D721Med (cell line): ENCODE measurements at regions not wholly inside any gene's neighbourhood (a gene's known extent, or its start where the extent isn't known, plus 50 kb on each side); places are given as distances from the start of the nearest gene placed in this dataset.

Experiments used
- DNase-seq: peaks from one replicate; pipeline ENCODE4 v3.0.0; 2011; ENCODE audit warnings: low spot score; ENCODE audit not compliant: insufficient read length
- FAIRE-seq: peaks from 2 replicates; lab custom pipeline; 2011; peaks lifted over from hg19 to GRCh38; lab: Jason Lieb, UNC
- TF ChIP-seq, protein P1 (sequence below): IDR thresholded peaks from 2 replicates; pipeline ENCODE4 v1.5.1; 2012; ENCODE audit warnings: mild to moderate bottlenecking, control low read depth; ENCODE audit not compliant: insufficient read depth; ENCODE audit errors: missing control alignments

DNA sequence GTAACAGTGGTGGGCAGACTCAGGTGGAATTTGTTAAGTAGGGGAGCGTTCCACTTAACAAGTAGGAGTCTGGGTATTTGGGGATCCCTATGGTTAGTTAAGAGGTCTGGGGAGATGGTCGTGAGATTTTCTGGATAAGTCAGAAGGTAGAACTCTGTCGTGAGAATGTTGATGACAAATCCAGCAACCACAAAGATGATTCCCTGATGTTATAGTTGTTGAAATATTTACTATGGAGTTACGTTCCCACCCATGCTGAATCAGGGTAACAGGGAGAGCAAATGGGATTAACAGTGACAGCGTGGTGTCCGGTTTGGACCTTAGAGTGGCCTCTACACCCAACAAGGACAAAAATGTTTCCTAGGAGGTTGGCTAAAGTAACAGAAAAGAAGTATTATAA is 110.8 kb downstream of the MFSD1 start:
- TF ChIP-seq, protein P1, sequence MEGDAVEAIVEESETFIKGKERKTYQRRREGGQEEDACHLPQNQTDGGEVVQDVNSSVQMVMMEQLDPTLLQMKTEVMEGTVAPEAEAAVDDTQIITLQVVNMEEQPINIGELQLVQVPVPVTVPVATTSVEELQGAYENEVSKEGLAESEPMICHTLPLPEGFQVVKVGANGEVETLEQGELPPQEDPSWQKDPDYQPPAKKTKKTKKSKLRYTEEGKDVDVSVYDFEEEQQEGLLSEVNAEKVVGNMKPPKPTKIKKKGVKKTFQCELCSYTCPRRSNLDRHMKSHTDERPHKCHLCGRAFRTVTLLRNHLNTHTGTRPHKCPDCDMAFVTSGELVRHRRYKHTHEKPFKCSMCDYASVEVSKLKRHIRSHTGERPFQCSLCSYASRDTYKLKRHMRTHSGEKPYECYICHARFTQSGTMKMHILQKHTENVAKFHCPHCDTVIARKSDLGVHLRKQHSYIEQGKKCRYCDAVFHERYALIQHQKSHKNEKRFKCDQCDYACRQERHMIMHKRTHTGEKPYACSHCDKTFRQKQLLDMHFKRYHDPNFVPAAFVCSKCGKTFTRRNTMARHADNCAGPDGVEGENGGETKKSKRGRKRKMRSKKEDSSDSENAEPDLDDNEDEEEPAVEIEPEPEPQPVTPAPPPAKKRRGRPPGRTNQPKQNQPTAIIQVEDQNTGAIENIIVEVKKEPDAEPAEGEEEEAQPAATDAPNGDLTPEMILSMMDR, result no peak
- no peak for DNase-seq
- FAIRE-seq, result no peak

DNA sequence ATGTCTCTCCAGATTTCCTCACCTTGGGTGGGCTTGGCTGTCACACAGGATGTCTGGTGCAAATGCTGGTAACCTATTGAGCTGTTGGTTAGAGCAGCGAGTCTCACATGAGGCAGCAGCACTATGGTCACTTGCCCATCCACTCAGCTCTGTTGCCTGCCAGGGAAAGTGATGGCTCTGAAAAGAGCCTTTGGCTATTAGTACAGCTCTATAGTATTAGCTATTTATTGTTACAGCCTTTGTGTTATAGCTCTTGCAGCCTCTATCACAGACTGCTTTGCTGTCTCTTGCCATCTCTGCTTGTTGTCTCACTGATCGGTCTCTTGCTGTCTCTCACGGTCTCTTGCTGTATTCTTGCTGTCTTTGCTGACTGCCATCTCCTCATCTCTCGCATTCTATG is 114.3 kb downstream of the MFSD1 start:
- DNase-seq, result no peak
- no peak for FAIRE-seq
- TF ChIP-seq, protein P1, result no peak

DNA sequence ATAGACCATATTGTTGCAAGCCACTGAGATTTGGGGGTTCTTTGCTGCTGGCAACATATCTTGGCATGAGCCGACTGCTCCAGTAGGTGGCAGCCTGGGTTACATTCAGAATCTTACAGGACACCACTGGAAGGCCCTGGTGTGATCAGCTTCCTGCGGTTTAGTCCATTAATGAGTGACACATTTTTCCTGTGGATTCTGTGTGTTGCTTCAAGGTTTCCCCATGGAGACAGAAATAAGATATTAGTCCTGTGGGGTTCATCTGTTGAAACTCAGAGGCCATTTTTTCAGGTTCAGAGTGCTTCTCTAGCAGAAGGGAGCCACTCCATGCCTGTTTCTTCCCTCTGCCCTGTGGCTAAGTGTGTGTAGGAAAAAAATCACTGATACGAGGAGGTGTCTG is 116.2 kb downstream of the MFSD1 start:
- DNase-seq (peak; percentile 15), FAIRE-seq (no peak)
- TF ChIP-seq, protein P1, result peak; percentile 62

DNA sequence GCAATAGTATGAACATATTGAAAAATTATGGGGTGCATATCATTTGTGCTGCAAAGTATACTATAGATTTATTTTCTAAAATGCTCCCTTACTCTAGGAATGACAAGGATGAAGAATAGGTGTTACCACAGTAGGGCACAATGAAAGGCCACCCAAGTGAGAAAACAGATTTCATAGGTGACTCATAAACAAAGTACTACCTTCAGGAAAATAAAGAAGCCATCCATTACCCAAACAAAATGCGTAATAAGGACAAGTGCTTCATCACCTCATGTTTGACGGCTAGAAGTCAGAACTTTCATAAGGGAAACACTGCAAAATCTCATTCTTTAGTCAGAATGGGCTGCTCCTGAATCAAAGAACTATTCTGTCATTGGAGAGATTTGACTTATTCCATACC is 116.6 kb downstream of the MFSD1 start:
- DNase-seq, result no peak
- FAIRE-seq, result no peak
- TF ChIP-seq, protein P1, result no peak

DNA sequence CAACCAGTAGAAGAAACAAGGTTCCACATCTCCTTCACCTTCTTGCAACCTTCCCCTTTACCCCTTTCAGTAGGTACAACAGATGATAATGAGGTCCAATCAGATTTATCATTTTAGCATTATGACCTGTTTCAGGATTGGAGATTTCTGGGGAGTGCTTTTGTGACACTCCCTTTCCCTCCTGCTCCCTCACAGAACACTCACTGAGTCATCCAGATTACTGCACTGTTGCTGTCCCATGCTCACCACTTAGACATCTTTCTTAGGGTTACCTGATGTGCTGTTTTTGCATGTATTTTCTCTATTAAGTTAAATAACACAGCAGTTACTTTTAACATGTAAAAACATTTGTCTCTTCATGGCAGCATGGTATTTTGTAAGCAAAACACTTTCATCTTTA is 118.5 kb downstream of the MFSD1 start:
- TF ChIP-seq, protein P1, result no peak
- no peak for FAIRE-seq
- DNase-seq, result no peak

DNA sequence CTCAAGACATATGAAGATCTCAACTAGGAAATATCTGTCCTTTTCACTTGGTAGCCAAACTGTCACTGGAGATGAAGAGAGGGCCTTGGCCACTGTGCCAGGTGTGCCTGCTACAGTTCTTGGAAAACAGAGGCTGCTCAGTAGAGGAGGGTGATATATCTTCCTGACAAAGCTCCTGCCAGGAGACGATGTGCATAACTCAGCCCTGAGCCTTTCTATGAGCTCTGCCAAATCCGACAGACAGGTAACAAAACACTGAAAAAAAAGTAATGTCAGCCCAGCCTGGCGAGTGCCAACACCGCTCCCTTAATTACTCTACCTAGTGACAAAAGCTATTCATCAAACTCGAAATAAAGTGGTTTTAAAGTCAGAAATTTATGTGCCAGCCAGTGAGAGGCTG is 123.2 kb downstream of the MFSD1 start:
- no peak for FAIRE-seq
- TF ChIP-seq, protein P1, result no peak

DNA sequence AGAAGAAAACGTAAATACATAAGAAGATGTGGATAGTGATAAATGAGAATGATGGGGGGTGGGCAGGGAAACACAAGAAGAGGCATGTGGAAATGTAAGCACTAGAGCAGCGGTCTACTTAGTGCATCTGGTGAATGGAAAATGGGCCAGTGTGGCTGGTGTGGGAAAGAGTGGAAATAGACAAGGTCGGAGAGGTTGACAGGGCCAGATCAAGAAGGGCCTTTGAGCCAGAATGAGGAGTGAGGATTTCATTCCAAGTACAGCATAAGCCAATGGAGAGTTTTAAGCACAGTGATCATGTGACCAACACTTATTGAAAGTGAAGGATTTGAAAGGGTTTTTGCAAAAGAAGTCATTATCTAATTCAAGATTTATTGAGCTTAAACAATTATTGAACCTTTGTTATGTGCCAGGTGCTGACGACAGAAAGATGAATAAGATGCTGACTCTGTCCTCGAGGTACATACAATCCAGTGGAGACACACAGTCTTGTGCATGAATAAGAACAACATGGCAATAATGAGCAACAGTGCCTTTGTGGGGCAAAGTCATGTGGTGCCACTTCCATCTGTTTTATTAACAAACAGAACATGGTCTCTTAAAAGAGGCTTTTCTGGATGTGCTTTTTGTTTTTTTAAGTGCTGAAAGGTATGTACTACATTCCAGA is 124.1 kb downstream of the MFSD1 start:
- FAIRE-seq (no peak), DNase-seq (no peak)
- TF ChIP-seq, protein P1, result no peak

More for the DNA sequence above, 123.2 kb downstream of the MFSD1 start:
- no peak for DNase-seq
